CD14-positive monocyte (primary cell): ENCODE measurements at regions not wholly inside any gene's neighbourhood (a gene's known extent, or its start where the extent isn't known, plus 50 kb on each side); places are given as distances from the start of the nearest gene placed in this dataset.

Experiments
- DNase-seq, 3 donors: peaks; one replicate each; pipeline ENCODE4 v3.0.0-alpha.2; 2011 to 2022
- H2AFZ ChIP-seq: 2 replicates; pipeline ENCODE4 v1.6.0; 2012; ENCODE audit warnings: mild to moderate bottlenecking, low read depth, low read length, inconsistent platforms; ENCODE audit not compliant: insufficient read depth, poor library complexity, severe bottlenecking
- H3K27ac ChIP-seq, 2 donors: 1 replicate in 1 of 2; 2 replicates in 1 of 2; pipeline ENCODE4 v1.5.1; 2012 to 2013; ENCODE audit warnings: low read length in 2 of 2, control low read depth in 1 of 2, inconsistent platforms in 1 of 2, low read depth in 1 of 2, mild to moderate bottlenecking in 1 of 2
- H3K27me3 ChIP-seq, 2 donors: one replicate each; pipeline versions ENCODE4 v1.6.0 to v1.6.1; 2011 to 2013; ENCODE audit warnings: low read length in 2 of 2; ENCODE audit not compliant: control insufficient read depth in 2 of 2, insufficient read depth in 2 of 2
- H3K36me3 ChIP-seq, 2 donors: replicated peaks in 1 of 2; 1 replicate in 1 of 2; 2 replicates in 1 of 2; pipeline versions ENCODE4 v1.5.1 to v1.6.1; 2012 to 2013; ENCODE audit warnings: low read length in 2 of 2, control low read depth in 1 of 2, inconsistent platforms in 1 of 2, mild to moderate bottlenecking in 1 of 2; ENCODE audit not compliant: insufficient read depth in 2 of 2, control insufficient read depth in 1 of 2
- H3K4me1 ChIP-seq, 2 donors: 1 replicate in 1 of 2; 2 replicates in 1 of 2; pipeline versions ENCODE4 v1.5.1 to v1.6.1; 2012 to 2013; ENCODE audit warnings: low read length in 2 of 2, control low read depth in 1 of 2, inconsistent platforms in 1 of 2, mild to moderate bottlenecking in 1 of 2, moderate library complexity in 1 of 2; ENCODE audit not compliant: insufficient read depth in 2 of 2, control insufficient read depth in 1 of 2
- H3K4me2 ChIP-seq: replicated peaks from 2 replicates; pipeline ENCODE3; 2012; ENCODE audit warnings: low read length, moderate library complexity, mild to moderate bottlenecking; ENCODE audit not compliant: poor library complexity, severe bottlenecking; ENCODE audit errors: extremely low read depth
- H3K4me3 ChIP-seq, 3 experiments: fragments of 200-600 bp in 1 of 3; sonication (generic) in 1 of 3; replicated peaks in 1 of 3; 1 replicate in 2 of 3; 2 replicates in 1 of 3; pipeline ENCODE4 v1.5.1; 2011 to 2013; ENCODE audit warnings: low read length in 3 of 3, mild to moderate bottlenecking in 3 of 3, control low read depth in 2 of 3, low read depth in 2 of 3, inconsistent platforms in 1 of 3, moderate library complexity in 1 of 3
- H3K79me2 ChIP-seq: 2 replicates; pipeline ENCODE4 v1.6.0; 2012; ENCODE audit warnings: mild to moderate bottlenecking, control low read depth, inconsistent platforms, low read length, moderate library complexity; ENCODE audit not compliant: insufficient read depth
- H3K9ac ChIP-seq: 2 replicates; pipeline ENCODE4 v1.6.0; 2017; ENCODE audit warnings: low read length, mild to moderate bottlenecking; ENCODE audit not compliant: insufficient read depth, poor library complexity, severe bottlenecking
- H3K9me3 ChIP-seq, 2 donors: replicated peaks in 1 of 2; 1 replicate in 1 of 2; 2 replicates in 1 of 2; pipeline versions ENCODE4 v1.5.1 to v1.6.1; 2012 to 2013; ENCODE audit warnings: low read length in 2 of 2, control low read depth in 1 of 2; ENCODE audit not compliant: control insufficient read depth in 1 of 2, insufficient read depth in 1 of 2
- H4K20me1 ChIP-seq: 2 replicates; pipeline ENCODE4 v1.6.0; 2012; ENCODE audit warnings: mild to moderate bottlenecking, low read length, control low read depth, moderate library complexity; ENCODE audit not compliant: insufficient read depth
- H3K27ac Mint-ChIP-seq, 7 donors: one replicate each; pipeline ENCODE4 v1.8.0; 2020; ENCODE audit warnings: mild to moderate bottlenecking in 7 of 7, mixed read lengths in 7 of 7, moderate library complexity in 6 of 7, inconsistent platforms in 2 of 7
- H3K27me3 Mint-ChIP-seq, 3 donors: one replicate each; pipeline ENCODE4 v1.8.0; 2021 to 2022; ENCODE audit warnings: low read depth in 3 of 3, mild to moderate bottlenecking in 3 of 3, mixed read lengths in 3 of 3, moderate library complexity in 3 of 3, inconsistent platforms in 1 of 3
- H3K36me3 Mint-ChIP-seq, 2 donors: one replicate each; pipeline ENCODE4 v1.8.0; 2020; ENCODE audit warnings: mixed read lengths in 2 of 2, inconsistent platforms in 1 of 2, mild to moderate bottlenecking in 1 of 2
- H3K4me1 Mint-ChIP-seq: one replicate; pipeline ENCODE4 v1.8.0; 2020; ENCODE audit warnings: mild to moderate bottlenecking, mixed read lengths
- H3K4me3 Mint-ChIP-seq, 2 donors: one replicate each; pipeline ENCODE4 v1.8.0; 2020; ENCODE audit warnings: mild to moderate bottlenecking in 2 of 2, mixed read lengths in 2 of 2, moderate library complexity in 1 of 2
- H3K9me3 Mint-ChIP-seq, 7 donors: one replicate each; pipeline ENCODE4 v1.8.0; 2020 to 2022; ENCODE audit warnings: mixed read lengths in 7 of 7, mild to moderate bottlenecking in 6 of 7, moderate library complexity in 6 of 7, inconsistent platforms in 2 of 7
- WGBS: methylation state at CpG from one replicate; pipeline ENCODE4 v1.1.5; 2013; ENCODE audit warnings: missing lambda C conversion rate; ENCODE audit not compliant: insufficient coverage; 5-methylcytosine and 5-hydroxymethylcytosine counted together
- intact Hi-C, 2 donors: fragments of 100-400 bp; cut with micrococcal nuclease; formaldehyde crosslinking; loops; one replicate each; pipeline versions ENCODE4 v1.15.0 to v1.15.1; 2023
- TF ChIP-seq, protein P1 (sequence below): fragments of 200-600 bp; IDR thresholded peaks from one replicate; pipeline ENCODE4 v1.8.0; 2022; ENCODE audit warnings: antibody characterized with exemption, mild to moderate bottlenecking

DNA sequence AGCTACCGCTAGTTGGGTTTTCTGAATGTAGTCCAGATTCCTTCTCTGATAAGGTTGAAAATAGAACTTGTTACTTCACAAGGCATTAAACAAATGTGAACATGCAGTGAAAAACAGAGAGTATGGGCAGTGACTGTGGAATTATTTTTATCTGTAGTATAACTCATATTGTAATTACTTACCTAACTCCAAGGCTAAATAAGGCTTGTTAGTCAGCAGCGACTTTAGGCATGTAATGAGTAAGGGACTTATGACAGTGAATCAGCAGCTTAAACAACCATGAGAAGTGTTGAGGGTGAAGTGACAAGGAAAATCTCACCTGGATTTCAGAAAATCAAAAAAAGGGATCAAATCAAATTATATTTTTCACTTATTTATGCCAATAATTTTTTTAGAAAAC, 1719.5 kb upstream of the MIR17HG start:
- Mint-ChIP-seq H3K36me3 (no peaks in the 10 kb centered on the region), H3K4me3 (no peak overlapping the region), H3K4me1 (no peaks in the 10 kb centered on the region), H3K27ac (no peak overlapping the region), H3K27me3 (no peaks in the 10 kb centered on the region), H3K9me3 (peaks cover 2 to 6% (median 4%) of the 10 kb centered on the region in 7 donors)
- Histone ChIP-seq H3K9me3 (peaks cover 0 to 7% of the 10 kb centered on the region in 2 donors), H4K20me1 (no peaks in the 10 kb centered on the region), H3K4me2 (no peak overlapping the region), H3K4me3 (no peak overlapping the region), H3K4me1 (no peaks in the 10 kb centered on the region), H3K9ac (no peak overlapping the region), H3K27me3 (no peaks in the 10 kb centered on the region), H3K79me2 (no peaks in the 10 kb centered on the region), H3K36me3 (no peaks in the 10 kb centered on the region), H2AFZ (no peak overlapping the region), H3K27ac (no peak overlapping the region)
- DNase-seq = no peak
- WGBS = no CpG with 5 or more reads among the region's 2 CpGs
- TF ChIP-seq, protein P1, sequence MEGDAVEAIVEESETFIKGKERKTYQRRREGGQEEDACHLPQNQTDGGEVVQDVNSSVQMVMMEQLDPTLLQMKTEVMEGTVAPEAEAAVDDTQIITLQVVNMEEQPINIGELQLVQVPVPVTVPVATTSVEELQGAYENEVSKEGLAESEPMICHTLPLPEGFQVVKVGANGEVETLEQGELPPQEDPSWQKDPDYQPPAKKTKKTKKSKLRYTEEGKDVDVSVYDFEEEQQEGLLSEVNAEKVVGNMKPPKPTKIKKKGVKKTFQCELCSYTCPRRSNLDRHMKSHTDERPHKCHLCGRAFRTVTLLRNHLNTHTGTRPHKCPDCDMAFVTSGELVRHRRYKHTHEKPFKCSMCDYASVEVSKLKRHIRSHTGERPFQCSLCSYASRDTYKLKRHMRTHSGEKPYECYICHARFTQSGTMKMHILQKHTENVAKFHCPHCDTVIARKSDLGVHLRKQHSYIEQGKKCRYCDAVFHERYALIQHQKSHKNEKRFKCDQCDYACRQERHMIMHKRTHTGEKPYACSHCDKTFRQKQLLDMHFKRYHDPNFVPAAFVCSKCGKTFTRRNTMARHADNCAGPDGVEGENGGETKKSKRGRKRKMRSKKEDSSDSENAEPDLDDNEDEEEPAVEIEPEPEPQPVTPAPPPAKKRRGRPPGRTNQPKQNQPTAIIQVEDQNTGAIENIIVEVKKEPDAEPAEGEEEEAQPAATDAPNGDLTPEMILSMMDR = no peak
- intact Hi-C loops = no loop called here

DNA sequence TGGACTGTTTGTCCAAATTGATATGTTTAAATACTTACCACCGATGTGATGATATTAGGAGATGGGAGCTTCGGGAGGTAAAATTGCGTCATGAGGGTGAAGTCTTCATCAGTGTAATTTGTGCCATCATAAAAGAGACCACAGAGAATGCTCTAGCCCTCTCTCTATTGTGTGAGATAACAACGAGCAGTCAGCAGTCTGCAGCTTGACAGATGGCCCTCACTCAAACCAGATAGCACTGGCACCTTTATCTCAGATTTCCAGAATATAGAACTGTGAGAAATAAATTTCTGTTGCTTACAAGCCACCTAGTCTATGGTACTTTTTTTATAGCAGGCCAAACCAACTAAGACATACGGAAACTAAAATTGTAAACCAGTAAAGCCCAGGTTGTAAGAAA, 1718.9 kb upstream of the MIR17HG start:
- H3K9me3 Mint-ChIP-seq = peaks cover 2 to 6% (median 4%) of the 10 kb centered on the region in 7 donors
- no peaks in the 10 kb centered on the region for H3K4me1 Mint-ChIP-seq
- Histone ChIP-seq H3K4me1 (no peaks in the 10 kb centered on the region), H3K4me3 (no peak overlapping the region), H4K20me1 (no peaks in the 10 kb centered on the region), H3K27ac (no peak overlapping the region), H3K36me3 (no peaks in the 10 kb centered on the region), H2AFZ (no peak overlapping the region), H3K9ac (no peak overlapping the region), H3K9me3 (peaks cover 0 to 7% of the 10 kb centered on the region in 2 donors), H3K27me3 (no peaks in the 10 kb centered on the region), H3K79me2 (no peaks in the 10 kb centered on the region), H3K4me2 (no peak overlapping the region)
- no peaks in the 10 kb centered on the region for H3K27me3 Mint-ChIP-seq
- no peaks in the 10 kb centered on the region for H3K36me3 Mint-ChIP-seq
- H3K4me3 Mint-ChIP-seq = no peak overlapping the region
- intact Hi-C loops = no loop called here
- TF ChIP-seq, protein P1 = no peak
- WGBS = no CpG with 5 or more reads among the region's 5 CpGs
- no peak for DNase-seq
- H3K27ac Mint-ChIP-seq = no peak overlapping the region
